ENCODE measurements at regions not wholly inside any gene's neighbourhood (a gene's known extent, or its start where the extent isn't known, plus 50 kb on each side); places are given as distances from the start of the nearest gene placed in this dataset.

DNA sequence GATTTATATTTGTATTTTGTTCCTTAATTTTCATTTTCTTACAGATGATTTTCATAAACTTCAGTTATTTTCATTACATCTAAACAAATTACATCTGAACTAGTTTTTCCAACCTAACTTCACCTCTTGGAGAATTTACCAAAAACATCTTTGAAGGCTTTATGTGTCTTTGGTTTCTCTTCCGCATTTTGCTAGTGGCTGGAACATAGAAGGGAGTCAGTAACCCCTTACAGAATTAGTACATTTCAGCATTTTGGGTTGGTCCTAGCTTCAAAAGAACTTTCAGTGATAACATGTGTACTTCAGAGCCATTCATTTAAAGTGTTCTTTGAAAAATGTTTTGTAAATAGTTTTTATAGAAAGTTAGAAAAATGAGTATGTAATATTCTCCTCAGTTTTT, 169.8 kb upstream of the MTPN start:
- TF ChIP-seq EZH2 (IDR thresholded peaks at IDR 0.05; ENCODE audit: borderline replicate concordance, low read depth, low read length, severe bottlenecking) (no peak), FOS (IDR thresholded peaks at IDR 0.05; ENCODE audit: borderline replicate concordance, insufficient read depth, low read length) (no peak)
- TF ChIP-seq, protein P1, sequence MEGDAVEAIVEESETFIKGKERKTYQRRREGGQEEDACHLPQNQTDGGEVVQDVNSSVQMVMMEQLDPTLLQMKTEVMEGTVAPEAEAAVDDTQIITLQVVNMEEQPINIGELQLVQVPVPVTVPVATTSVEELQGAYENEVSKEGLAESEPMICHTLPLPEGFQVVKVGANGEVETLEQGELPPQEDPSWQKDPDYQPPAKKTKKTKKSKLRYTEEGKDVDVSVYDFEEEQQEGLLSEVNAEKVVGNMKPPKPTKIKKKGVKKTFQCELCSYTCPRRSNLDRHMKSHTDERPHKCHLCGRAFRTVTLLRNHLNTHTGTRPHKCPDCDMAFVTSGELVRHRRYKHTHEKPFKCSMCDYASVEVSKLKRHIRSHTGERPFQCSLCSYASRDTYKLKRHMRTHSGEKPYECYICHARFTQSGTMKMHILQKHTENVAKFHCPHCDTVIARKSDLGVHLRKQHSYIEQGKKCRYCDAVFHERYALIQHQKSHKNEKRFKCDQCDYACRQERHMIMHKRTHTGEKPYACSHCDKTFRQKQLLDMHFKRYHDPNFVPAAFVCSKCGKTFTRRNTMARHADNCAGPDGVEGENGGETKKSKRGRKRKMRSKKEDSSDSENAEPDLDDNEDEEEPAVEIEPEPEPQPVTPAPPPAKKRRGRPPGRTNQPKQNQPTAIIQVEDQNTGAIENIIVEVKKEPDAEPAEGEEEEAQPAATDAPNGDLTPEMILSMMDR (IDR thresholded peaks at IDR 0.05; ENCODE audit: extremely low read depth in 1 of 2, insufficient read depth in 1 of 2, low read depth in 1 of 2, low read length in 2 of 2) = no peak

Measured in endothelial cell of umbilical vein (primary cell).